PC-9 (cell line): ENCODE measurements at regions not wholly inside any gene's neighbourhood (a gene's known extent, or its start where the extent isn't known, plus 50 kb on each side); places are given as distances from the start of the nearest gene placed in this dataset.

Experiments
- EZH2 ChIP-seq: fragments of 200-600 bp; sonication (generic); IDR thresholded peaks from 2 replicates; pipeline ENCODE4 v1.8.0; 2017; ENCODE audit warnings: antibody characterized with exemption, low read depth
- TF ChIP-seq, protein P1 (sequence below): fragments of 200-600 bp; sonication (generic); conservative IDR thresholded peaks from 2 replicates; pipeline ENCODE4 v1.6.1; 2017; ENCODE audit warnings: mixed run types, antibody characterized with exemption, mild to moderate bottlenecking, moderate library complexity

DNA sequence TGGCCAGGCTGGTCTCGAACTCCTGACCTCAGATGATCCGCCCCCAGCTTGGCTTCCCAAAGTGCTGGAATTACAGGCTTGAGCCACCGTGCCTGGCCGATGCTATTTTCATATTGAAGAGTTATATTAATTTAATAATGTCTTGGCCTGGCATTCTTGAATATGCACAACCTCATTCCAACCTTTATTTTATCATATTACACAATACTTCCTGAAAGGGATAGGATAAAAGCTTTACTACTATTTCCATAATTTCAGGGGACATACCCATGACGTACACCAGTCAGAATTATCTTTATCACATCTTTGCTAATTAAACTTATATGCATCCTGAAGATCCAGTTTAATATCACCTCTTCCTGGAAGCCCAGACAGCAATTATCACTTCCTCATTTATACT, 205.3 kb downstream of the ZIC4 start:
- TF ChIP-seq, protein P1, sequence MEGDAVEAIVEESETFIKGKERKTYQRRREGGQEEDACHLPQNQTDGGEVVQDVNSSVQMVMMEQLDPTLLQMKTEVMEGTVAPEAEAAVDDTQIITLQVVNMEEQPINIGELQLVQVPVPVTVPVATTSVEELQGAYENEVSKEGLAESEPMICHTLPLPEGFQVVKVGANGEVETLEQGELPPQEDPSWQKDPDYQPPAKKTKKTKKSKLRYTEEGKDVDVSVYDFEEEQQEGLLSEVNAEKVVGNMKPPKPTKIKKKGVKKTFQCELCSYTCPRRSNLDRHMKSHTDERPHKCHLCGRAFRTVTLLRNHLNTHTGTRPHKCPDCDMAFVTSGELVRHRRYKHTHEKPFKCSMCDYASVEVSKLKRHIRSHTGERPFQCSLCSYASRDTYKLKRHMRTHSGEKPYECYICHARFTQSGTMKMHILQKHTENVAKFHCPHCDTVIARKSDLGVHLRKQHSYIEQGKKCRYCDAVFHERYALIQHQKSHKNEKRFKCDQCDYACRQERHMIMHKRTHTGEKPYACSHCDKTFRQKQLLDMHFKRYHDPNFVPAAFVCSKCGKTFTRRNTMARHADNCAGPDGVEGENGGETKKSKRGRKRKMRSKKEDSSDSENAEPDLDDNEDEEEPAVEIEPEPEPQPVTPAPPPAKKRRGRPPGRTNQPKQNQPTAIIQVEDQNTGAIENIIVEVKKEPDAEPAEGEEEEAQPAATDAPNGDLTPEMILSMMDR, result no peak
- TF ChIP-seq EZH2, result no peak
